Iris pigment epithelial cell (primary cell): ENCODE measurements at regions not wholly inside any gene's neighbourhood (a gene's known extent, or its start where the extent isn't known, plus 50 kb on each side); places are given as distances from the start of the nearest gene placed in this dataset.
"Not testable (repeated sequence)": the region's sequence is repeated elsewhere in the genome, so short reads cannot be mapped to it uniquely, and the experiment has no call there.

ENCODE experiments used
- DNase-seq: peaks from one replicate; pipeline ENCODE4 v3.0.0-alpha.2; 2011; ENCODE audit warnings: low read depth

DNA sequence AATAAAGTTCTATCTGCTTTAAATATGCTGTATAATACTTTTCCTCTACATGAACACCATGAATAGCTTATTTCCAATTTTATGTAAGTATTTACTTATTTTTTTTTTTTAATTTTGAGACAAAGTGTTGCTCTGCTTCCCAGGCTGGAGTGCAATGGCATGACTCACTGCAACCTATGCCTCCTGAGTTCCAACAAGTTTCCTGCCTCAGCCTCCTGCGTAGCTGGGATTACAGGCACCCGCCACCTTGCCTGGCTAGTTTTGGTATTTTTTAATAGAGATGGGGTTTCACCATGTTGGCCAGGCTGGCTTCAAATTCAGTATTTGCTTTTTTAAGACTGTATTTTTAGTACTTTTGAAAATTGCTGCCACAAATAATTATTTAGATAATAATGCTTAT is 1365.9 kb downstream of the GRIK2 start:
- peak; percentile 23 for DNase-seq

DNA sequence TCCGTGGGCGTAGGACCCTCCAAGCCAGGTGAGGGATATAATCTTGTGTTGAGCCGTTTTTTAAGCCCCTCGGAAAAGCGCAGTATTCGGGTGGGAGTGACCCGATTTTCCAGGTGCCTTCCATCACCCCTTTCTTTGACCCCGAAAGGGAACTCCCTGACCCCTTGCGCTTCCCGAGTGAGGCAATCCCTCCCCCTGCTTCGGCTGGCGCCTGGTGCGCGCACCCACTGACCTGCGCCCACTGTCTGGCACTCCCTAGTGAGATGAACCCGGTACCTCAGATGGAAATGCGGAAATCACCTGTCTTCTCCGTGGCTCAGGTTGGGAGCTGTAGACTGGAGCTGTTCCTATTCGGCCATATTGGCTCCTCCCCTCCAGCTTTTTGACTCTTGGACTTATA is 1365.0 kb downstream of the GRIK2 start:
- DNase-seq: not testable (repeated sequence)

- no peak for DNase-seq
Observed at GRCh38 chr6:102749210-102749971, 1355.9 kb downstream of the GRIK2 start.

DNA sequence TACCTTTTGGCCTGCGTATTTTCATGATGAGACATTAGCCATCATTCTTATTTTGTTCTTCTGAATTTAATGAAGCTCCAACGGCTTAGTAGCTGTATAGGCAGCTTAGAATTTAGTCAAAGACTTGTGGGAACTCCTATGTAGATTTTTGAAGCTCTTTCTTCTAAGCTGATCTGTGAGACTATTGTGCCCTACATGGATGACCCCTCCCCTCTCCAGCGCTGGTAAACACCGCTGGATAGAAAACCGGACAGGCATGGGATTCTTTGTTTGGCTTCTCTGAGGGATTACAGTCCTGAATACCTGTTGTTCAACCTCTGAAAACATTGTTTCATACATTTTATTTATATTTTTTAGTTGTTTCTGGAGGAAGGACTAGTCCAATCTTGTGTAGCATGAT is 1353.4 kb downstream of the GRIK2 start:
- no peak for DNase-seq

DNA sequence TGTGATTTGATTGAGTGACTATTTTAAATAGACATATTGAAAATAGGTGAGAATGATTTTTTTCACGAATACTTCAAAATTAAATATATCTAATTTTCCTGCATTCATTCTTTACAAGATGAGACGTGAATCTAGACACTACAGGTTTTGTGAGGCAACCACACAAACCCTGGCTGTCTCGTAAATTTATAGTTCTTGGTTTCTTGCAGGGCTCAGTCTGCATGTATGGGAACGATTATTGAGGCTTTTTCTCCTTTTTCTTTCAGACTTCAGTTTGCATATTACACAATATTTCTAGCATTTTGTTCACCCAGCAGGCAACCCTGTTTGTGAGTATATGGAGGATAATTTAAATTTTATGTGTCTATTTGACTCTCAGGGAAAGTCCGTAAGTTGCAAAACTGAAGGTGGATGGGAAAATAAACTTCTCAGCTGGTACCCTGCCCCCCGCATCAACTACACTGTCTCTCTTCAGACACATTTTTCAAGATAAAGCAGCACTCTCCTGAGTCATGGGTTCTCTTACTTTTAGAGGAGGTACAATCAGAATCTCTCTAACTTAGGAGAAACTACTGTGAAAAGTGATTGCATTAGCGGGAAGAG is 1349.3 kb downstream of the GRIK2 start:
- no peak for DNase-seq

GRCh38 chr6:102742028-102742427 is 1348.5 kb downstream of the GRIK2 start:
- no peak for DNase-seq

GRCh38 chr6:102736941-102737368 is 1343.4 kb downstream of the GRIK2 start:
- peak; percentile 59 for DNase-seq

DNA sequence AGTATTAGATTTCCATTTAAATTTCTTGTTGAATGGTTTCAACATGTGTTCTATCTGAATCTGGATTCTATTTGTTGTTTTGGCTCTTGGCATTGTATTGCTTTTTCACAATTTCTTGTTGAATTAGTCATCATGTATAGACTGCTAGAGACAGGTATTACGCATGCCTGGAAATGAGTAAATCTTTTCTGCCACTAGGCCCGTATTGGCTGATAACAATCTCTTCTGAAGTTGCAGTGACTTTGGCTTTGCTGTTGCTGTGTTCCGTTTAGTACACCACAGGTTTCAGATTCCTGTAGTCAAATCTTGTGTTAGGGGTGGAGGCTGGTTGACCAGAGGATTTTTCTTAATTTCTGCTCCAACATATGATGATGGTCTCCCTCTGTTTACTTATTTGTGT is 1339.4 kb downstream of the GRIK2 start:
- peak; percentile 54 for DNase-seq

GRCh38 chr6:102722086-102722485 is 1328.6 kb downstream of the GRIK2 start:
- not testable (repeated sequence) for DNase-seq

DNA sequence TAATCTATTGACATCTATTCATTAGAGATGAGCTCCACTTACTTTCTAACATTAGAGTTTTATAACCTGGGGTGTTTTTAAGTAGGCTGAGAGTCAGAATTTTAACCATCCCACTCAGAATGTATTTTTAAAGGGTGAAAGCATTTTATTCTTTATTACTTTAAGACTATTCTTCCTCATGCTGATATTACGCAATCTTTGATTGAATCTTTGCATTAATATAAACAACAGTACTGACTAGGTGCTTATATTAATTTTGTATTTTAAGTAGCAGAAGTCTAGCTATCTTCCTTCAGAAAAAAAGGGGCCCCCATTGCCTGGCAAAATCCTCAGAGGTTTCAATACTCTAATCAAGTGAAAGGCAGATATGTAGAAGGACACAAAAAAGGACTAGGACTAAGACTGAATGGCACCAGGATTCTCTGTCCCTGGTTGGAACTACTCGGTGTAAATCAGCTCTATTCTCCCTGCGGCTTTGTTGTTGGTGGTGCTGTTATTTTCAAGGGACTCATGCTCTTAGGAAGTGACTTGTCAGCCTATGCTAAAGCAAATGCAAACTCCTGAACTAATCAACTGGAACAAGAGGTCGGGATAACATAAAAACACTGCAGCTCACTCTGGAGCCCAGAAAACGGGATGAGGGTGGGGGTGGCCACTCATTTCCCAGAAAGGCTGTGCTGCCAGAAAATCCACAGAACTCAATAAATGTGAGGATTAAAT is 1324.4 kb downstream of the GRIK2 start:
- DNase-seq: no peak

GRCh38 chr6:102717252-102717651 is 1323.7 kb downstream of the GRIK2 start:
- DNase-seq: no peak

GRCh38 chr6:102701019-102701418 is 1307.5 kb downstream of the GRIK2 start:
- DNase-seq: no peak

- DNase-seq: no peak
Observed at GRCh38 chr6:102686461-102686860, 1293.0 kb downstream of the GRIK2 start.

DNA sequence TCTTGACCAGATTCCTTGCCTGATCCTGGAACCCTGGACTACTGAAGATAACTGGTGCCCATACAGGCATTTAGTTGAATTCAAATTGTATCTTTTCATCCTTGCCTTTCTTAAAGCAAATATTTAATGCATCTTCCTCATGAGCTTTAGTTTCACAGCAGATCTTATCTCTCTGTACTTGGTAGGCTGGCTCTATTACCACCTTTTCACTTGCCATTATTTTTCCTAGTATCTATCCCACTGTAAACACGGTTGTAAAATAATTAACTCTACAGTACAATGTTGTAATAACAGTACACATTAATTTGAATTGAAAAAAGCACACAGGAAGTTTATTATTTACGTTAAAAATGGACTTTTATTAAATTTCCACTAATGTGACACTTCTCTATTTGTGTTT is 1286.9 kb downstream of the GRIK2 start:
- DNase-seq: no peak

- DNase-seq: no peak
Observed at GRCh38 chr6:102679865-102680264, 1286.4 kb downstream of the GRIK2 start.

DNA sequence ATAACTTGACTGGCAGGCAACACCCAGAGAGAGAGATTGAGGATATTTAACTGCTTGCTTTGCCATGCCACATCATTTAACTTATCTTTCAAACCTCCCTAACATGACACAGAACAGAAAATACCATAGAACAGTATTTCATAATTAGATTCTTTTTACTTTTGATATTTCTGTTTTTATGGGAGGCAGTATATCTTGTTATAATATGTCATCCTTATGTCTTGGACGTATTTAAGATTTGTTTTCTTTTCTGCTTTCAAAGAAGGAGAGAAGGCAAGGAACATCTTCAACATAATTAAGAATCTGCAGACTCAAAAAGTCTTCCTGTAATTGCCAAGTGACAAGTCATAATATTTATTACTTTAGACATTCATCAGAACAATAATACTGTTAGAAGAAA is 1283.7 kb downstream of the GRIK2 start:
- no peak for DNase-seq

DNA sequence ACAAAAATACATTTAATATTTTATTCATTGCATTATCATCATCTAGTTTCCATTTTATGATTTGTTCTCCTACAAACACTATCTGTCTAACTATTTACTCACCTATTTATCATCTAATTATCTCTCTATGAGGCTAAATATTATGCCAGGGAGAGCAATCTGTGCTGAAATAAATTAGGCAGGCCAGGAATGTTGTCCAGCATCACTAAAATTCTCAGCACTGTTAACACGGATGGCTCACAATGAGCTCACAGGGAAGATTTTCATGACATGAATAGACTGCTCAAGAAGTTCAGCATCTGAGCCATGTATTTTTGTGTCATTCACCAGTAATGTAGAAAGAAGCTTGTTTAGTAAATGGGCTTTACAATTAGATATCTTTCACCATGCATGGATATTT is 1277.2 kb downstream of the GRIK2 start:
- no peak for DNase-seq

DNA sequence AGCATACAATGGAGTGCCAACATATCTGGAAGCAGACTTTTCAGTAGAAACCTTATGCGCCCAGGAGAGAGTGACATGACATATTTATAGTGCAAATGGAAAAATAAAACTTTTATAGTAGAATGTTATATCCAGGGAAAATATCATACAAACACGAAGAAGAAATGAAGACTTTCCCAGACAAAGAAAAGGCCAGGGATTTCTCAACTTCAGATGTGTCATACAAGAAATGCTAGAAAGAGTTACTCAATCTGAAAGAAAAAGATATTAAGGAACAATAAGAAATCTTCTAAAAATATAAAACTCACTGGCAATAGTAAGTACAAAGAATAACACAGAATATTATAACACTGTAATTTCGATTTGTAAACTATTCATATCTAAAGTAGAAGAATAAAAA is 1269.3 kb downstream of the GRIK2 start:
- DNase-seq: no peak

DNA sequence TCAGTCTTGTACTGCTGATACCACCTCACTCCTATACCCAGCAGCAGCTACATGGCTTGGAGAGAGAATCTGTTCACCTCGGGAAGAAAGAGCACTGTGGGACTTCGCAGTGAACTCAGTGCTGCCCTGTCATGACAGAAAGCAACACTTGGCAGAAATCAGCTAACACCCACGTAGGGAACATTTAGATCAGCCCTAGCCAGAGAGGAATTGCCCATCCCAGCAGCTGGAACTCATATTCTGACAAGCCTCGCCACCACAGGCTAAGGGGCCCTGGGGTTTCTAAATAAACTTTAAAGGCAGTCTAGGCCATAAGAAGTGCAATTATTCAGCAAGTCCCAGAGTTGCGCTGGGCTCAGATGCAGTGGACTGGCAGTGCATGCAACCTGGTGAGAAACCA is 1266.8 kb downstream of the GRIK2 start:
- no peak for DNase-seq

DNA sequence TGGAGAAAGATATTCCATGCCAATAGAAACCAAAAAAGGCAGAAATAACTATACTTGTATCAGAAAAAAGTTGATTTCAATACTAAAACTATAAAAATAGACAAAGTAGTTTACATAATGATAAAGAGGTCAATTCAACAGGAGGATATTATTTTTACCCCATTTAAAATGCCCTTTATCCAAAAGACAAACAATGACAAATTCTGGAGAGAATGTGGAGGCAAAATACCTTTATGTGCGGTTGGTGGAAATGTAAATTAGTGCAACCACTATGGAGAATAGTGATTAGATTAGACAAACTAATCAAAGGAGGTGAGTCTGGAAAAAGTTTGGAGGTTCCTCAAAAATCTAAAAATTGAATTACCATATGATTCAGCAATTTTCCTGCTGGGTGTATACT is 1262.3 kb downstream of the GRIK2 start:
- no peak for DNase-seq

GRCh38 chr6:102641426-102641825 is 1247.9 kb downstream of the GRIK2 start:
- DNase-seq: no peak

GRCh38 chr6:102631921-102632320 is 1238.4 kb downstream of the GRIK2 start:
- no peak for DNase-seq

DNA sequence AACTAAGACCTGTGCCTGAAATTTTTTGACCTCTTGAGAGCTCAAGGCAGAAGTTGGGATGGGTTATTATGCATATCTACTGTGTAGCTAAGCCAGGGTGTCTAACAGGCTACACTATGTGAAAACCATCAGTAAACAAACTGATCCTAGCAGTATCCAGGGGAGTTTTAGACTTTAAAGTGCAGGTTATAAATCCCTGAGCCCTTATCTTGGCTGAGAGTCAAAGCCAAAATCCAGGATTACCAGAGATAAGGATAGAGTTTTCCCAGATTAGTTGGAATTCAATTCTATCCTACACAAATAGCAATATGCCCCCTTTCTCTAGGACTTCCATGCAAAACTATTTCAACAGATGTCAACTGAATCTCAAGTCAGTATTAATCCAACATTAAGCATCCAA is 1229.7 kb downstream of the GRIK2 start:
- no peak for DNase-seq
